ENCODE measurements at regions not wholly inside any gene's neighbourhood (a gene's known extent, or its start where the extent isn't known, plus 50 kb on each side); places are given as distances from the start of the nearest gene placed in this dataset.
"Not testable (repeated sequence)": the region's sequence is repeated elsewhere in the genome, so short reads cannot be mapped to it uniquely, and the experiment has no call there.

DNA sequence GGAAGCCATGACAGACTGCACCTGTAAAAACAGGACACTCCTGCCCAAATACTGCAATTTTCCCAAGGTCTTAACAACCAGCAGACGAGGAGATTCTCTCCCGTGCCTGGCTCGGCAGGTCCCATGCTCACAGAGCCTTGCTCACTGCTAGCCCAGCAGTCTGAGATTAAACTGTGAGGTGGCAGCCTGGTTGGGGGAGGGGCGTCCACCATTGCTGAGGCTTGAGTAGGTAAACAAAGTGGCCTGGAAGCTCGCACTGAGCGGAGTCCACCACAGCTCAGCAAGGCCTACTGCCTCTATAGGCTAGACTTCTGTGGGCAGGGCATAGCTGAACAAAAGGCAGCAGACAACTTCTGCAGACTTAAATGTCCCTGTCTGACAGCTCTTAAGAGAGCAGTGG, 80.3 kb downstream of the ANXA5 start:
- H3K9me2 ChIP-seq (replicated peaks; ENCODE audit: low read depth, low read length); H4K20me1 ChIP-seq (ENCODE audit: insufficient read depth, low read length, poor library complexity, severe bottlenecking); H3K36me3 ChIP-seq (ENCODE audit: insufficient read depth, low read length); H3K4me3 ChIP-seq (ENCODE audit: low read length, poor library complexity, severe bottlenecking); H3K4me2 ChIP-seq (ENCODE audit: low read depth, low read length, poor library complexity, severe bottlenecking); H2AFZ ChIP-seq (ENCODE audit: low read length); H3K9ac ChIP-seq (ENCODE audit: low read depth, low read length, poor library complexity, severe bottlenecking); H3F3A ChIP-seq (ENCODE audit: low read depth); H3K27me3 ChIP-seq (ENCODE audit: insufficient read depth, low read length, poor library complexity, severe bottlenecking); H3K4me1 ChIP-seq (ENCODE audit: insufficient read depth, low read length, poor library complexity, severe bottlenecking); H3K79me2 ChIP-seq (ENCODE audit: insufficient read depth, low read length); H3K9me3 ChIP-seq (ENCODE audit: insufficient read depth, low read depth, low read length): not testable (repeated sequence)

DNA sequence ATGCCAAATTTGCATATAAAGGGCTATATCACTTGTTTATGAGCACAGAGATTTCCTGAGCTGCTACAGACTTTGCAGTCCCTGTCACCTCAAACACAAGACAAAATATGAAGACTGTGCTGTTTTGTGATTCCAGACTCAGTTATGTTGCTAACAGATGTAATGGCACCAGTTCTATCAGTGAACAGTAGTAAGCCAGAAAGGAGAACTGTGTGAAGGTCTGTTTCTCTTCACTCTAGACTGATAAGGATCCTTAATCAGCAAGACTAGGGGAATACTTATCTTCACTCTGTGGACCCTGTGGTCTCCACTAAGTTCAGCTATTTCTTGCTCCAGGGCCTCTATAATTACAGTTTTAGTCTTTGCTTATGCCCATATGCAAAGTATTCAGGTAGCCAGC, 82.7 kb downstream of the ANXA5 start:
- H3K9ac ChIP-seq (ENCODE audit: low read depth, low read length, poor library complexity, severe bottlenecking) = no peak overlapping the region
- no peak overlapping the region for H3K4me2 ChIP-seq (ENCODE audit: low read depth, low read length, poor library complexity, severe bottlenecking)
- no peaks in the 10 kb centered on the region for H3K4me1 ChIP-seq (ENCODE audit: insufficient read depth, low read length, poor library complexity, severe bottlenecking)
- no peaks in the 10 kb centered on the region for H3F3A ChIP-seq (ENCODE audit: low read depth)
- H3K36me3 ChIP-seq (ENCODE audit: insufficient read depth, low read length) = no peaks in the 10 kb centered on the region
- no peaks in the 10 kb centered on the region for H4K20me1 ChIP-seq (ENCODE audit: insufficient read depth, low read length, poor library complexity, severe bottlenecking)
- H3K4me3 ChIP-seq (ENCODE audit: low read length, poor library complexity, severe bottlenecking) = no peak overlapping the region
- H3K9me3 ChIP-seq (ENCODE audit: insufficient read depth, low read depth, low read length) = no peaks in the 10 kb centered on the region
- no peaks in the 10 kb centered on the region for H3K79me2 ChIP-seq (ENCODE audit: insufficient read depth, low read length)
- H3K9me2 ChIP-seq (replicated peaks; ENCODE audit: low read depth, low read length) = no peaks in the 10 kb centered on the region
- H3K27me3 ChIP-seq (ENCODE audit: insufficient read depth, low read length, poor library complexity, severe bottlenecking) = no peaks in the 10 kb centered on the region
- no peak overlapping the region for H2AFZ ChIP-seq (ENCODE audit: low read length)
- no peak for TF ChIP-seq EZH2phosphoT487 (IDR thresholded peaks at IDR 0.05; ENCODE audit: borderline replicate concordance)
- TF ChIP-seq, protein P1, sequence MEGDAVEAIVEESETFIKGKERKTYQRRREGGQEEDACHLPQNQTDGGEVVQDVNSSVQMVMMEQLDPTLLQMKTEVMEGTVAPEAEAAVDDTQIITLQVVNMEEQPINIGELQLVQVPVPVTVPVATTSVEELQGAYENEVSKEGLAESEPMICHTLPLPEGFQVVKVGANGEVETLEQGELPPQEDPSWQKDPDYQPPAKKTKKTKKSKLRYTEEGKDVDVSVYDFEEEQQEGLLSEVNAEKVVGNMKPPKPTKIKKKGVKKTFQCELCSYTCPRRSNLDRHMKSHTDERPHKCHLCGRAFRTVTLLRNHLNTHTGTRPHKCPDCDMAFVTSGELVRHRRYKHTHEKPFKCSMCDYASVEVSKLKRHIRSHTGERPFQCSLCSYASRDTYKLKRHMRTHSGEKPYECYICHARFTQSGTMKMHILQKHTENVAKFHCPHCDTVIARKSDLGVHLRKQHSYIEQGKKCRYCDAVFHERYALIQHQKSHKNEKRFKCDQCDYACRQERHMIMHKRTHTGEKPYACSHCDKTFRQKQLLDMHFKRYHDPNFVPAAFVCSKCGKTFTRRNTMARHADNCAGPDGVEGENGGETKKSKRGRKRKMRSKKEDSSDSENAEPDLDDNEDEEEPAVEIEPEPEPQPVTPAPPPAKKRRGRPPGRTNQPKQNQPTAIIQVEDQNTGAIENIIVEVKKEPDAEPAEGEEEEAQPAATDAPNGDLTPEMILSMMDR (conservative IDR thresholded peaks at IDR 0.05; ENCODE audit: low read length) = no peak

DNA sequence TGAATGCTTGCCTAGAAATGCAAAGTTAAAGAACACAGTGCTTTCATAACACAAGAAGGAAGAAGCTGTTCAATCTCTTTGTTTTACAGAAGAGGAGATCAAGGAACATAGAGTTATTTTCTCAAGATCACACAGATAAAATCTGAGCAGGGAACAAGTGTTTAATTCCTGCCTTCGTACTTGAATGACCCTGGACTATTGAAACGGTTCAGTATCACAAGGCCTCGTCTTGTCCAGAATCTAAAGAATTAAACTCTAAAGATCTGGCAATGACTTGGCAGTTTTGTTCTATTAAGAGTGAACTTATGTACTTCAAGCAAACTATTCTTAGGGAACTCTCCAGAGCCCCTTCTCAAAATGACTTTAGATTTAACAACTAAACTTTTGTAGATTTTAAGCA, 97.7 kb downstream of the ANXA5 start:
- Histone ChIP-seq H4K20me1 (ENCODE audit: insufficient read depth, low read length, poor library complexity, severe bottlenecking) (no peaks in the 10 kb centered on the region), H3K4me2 (ENCODE audit: low read depth, low read length, poor library complexity, severe bottlenecking) (no peak overlapping the region), H3K9me2 (replicated peaks; ENCODE audit: low read depth, low read length) (no peaks in the 10 kb centered on the region), H3K79me2 (ENCODE audit: insufficient read depth, low read length) (no peaks in the 10 kb centered on the region), H3K9ac (ENCODE audit: low read depth, low read length, poor library complexity, severe bottlenecking) (no peak overlapping the region), H3K9me3 (ENCODE audit: insufficient read depth, low read depth, low read length) (no peaks in the 10 kb centered on the region), H3K4me3 (ENCODE audit: low read length, poor library complexity, severe bottlenecking) (no peak overlapping the region), H3K27me3 (ENCODE audit: insufficient read depth, low read length, poor library complexity, severe bottlenecking) (no peaks in the 10 kb centered on the region), H2AFZ (ENCODE audit: low read length) (no peak overlapping the region), H3K36me3 (ENCODE audit: insufficient read depth, low read length) (no peaks in the 10 kb centered on the region), H3F3A (ENCODE audit: low read depth) (no peaks in the 10 kb centered on the region), H3K4me1 (ENCODE audit: insufficient read depth, low read length, poor library complexity, severe bottlenecking) (no peaks in the 10 kb centered on the region)
- TF ChIP-seq, protein P1 (conservative IDR thresholded peaks at IDR 0.05; ENCODE audit: low read length) = no peak
- no peak for TF ChIP-seq EZH2phosphoT487 (IDR thresholded peaks at IDR 0.05; ENCODE audit: borderline replicate concordance)

DNA sequence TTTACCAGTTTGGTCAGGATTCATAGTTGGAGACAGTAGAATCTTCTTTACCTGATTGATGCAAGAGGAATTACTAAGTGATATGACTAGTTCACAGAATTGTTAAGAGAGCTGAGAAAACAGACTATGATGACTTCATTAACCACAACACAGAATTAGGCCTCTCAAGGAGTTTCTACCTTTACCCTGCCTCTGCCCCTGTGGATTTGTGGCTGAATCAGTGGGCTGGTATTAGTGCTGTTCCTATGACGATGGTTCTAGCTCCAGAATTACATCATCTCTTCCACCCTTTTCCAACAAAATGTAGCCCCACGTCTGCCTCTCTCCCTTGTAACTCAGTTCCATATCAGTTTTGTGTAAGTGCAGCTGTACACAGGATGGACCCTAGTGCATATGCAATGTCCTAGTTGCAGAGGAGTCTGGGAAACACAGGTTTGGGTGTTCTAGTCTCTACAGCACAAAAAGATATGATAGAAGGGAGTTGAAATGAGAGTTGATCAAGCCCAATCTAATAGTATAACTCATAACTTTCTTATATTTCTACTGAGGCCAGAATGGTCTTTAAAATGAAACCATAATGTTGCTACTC, 99.3 kb downstream of the ANXA5 start:
- Histone ChIP-seq H3K9me2 (replicated peaks; ENCODE audit: low read depth, low read length) (no peaks in the 10 kb centered on the region), H4K20me1 (ENCODE audit: insufficient read depth, low read length, poor library complexity, severe bottlenecking) (no peaks in the 10 kb centered on the region), H3K27me3 (ENCODE audit: insufficient read depth, low read length, poor library complexity, severe bottlenecking) (no peaks in the 10 kb centered on the region), H3K36me3 (ENCODE audit: insufficient read depth, low read length) (no peaks in the 10 kb centered on the region), H3K4me3 (ENCODE audit: low read length, poor library complexity, severe bottlenecking) (no peak overlapping the region), H3K4me1 (ENCODE audit: insufficient read depth, low read length, poor library complexity, severe bottlenecking) (no peaks in the 10 kb centered on the region), H2AFZ (ENCODE audit: low read length) (no peak overlapping the region), H3K4me2 (ENCODE audit: low read depth, low read length, poor library complexity, severe bottlenecking) (no peak overlapping the region), H3F3A (ENCODE audit: low read depth) (no peaks in the 10 kb centered on the region), H3K9ac (ENCODE audit: low read depth, low read length, poor library complexity, severe bottlenecking) (no peak overlapping the region), H3K9me3 (ENCODE audit: insufficient read depth, low read depth, low read length) (no peaks in the 10 kb centered on the region), H3K79me2 (ENCODE audit: insufficient read depth, low read length) (no peaks in the 10 kb centered on the region)
- no peak for TF ChIP-seq EZH2phosphoT487 (IDR thresholded peaks at IDR 0.05; ENCODE audit: borderline replicate concordance)
- TF ChIP-seq, protein P1 (conservative IDR thresholded peaks at IDR 0.05; ENCODE audit: low read length) = no peak

Measured in Loucy (cell line).